Esophagus muscularis mucosa (tissue), 4 donors: ENCODE measurements at regions not wholly inside any gene's neighbourhood (a gene's known extent, or its start where the extent isn't known, plus 50 kb on each side); places are given as distances from the start of the nearest gene placed in this dataset.

Experiments
- CTCF ChIP-seq, 3 experiments: fragments of 200-600 bp in 2 of 3; fragments of 450-650 bp in 1 of 3; sonication (generic) in 2 of 3; IDR thresholded peaks; one replicate each; pipeline ENCODE4 v1.5.1; 2017 to 2019; ENCODE audit warnings: antibody characterized with exemption in 3 of 3, mild to moderate bottlenecking in 2 of 3, moderate library complexity in 1 of 3
- EP300 ChIP-seq: sonication (generic); formaldehyde crosslinking; IDR thresholded peaks from one replicate; pipeline ENCODE4 v1.6.1; 2017; ENCODE audit warnings: antibody characterized with exemption
- POLR2A ChIP-seq: fragments of 450-650 bp; IDR thresholded peaks from one replicate; pipeline ENCODE4 v1.6.1; 2017; ENCODE audit warnings: antibody characterized with exemption, moderate library complexity, mild to moderate bottlenecking, low read depth
- POLR2AphosphoS5 ChIP-seq, 2 donors: sonication (generic); formaldehyde crosslinking; IDR thresholded peaks; one replicate each; pipeline ENCODE4 v1.6.1; 2017; ENCODE audit warnings: antibody characterized with exemption in 2 of 2

- no peak for TF ChIP-seq CTCF (IDR thresholded peaks at IDR 0.05)
- no peak for TF ChIP-seq POLR2AphosphoS5 (IDR thresholded peaks at IDR 0.05)
- no peak for TF ChIP-seq POLR2A
- TF ChIP-seq EP300, result no peak
Observed at GRCh38 chr20:16877053-16877554, 128.9 kb downstream of the OTOR start.
